ENCODE measurements at regions not wholly inside any gene's neighbourhood (a gene's known extent, or its start where the extent isn't known, plus 50 kb on each side); places are given as distances from the start of the nearest gene placed in this dataset.

DNA sequence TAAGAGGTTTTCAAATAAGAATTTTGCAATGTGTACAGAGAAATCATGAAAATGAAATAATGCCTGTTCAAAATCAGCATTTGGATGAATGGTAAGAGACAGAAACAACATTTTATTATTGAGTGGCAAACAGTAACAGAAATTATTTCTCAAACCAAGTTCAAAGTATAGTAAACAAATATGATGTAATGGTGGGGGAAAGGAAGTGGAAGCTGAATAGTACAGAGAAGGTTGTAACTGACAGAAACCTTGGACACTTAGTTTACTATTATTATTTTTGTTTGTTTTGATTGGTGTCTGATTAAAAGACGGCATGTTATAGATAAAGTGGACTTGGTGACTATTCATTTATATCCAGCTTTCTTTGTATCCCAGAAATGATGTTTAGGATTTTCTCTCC lies 1637.4 kb upstream of the ACVR2A start:
- DNase-seq (ENCODE audit: low read depth, low spot score), result no peak
- no TSS peak for BruUV-seq (replicated peaks)
- Histone ChIP-seq H3K9me2 (ENCODE audit: insufficient read depth) (no peaks in the 10 kb centered on the region), H3K4me2 (ENCODE audit: low read length) (no peak overlapping the region), H3K9ac (ENCODE audit: low read length) (no peak overlapping the region), H3K27me3 (ENCODE audit: insufficient read depth, low read length) (no peaks in the 10 kb centered on the region), H3K27ac (ENCODE audit: low read depth, low read length) (no peak overlapping the region), H2AFZ (ENCODE audit: low read depth, low read length, poor library complexity, severe bottlenecking) (no peak overlapping the region), H3K9me3 (ENCODE audit: control insufficient read depth in 1 of 2, insufficient read depth in 1 of 2, low read depth in 1 of 2, low read length in 2 of 2) (no peaks in the 10 kb centered on the region), H3K4me3 (replicated peaks in 1 of 2; ENCODE audit: low read depth in 1 of 2, low read length in 2 of 2) (no peak overlapping the region), H3K4me1 (ENCODE audit: control insufficient read depth in 1 of 2, insufficient read depth in 2 of 2, low read length in 2 of 2) (no peaks in the 10 kb centered on the region), H3K79me2 (ENCODE audit: insufficient read depth, low read length) (no peaks in the 10 kb centered on the region), H3K36me3 (ENCODE audit: control insufficient read depth in 1 of 2, insufficient read depth in 2 of 2, low read length in 2 of 2) (no peaks in the 10 kb centered on the region), H4K20me1 (ENCODE audit: insufficient read depth) (no peaks in the 10 kb centered on the region)
- ChIA-PET CTCF (no interaction called here), POLR2A (no interaction called here), RAD21 (ENCODE audit: low non-redundant PET in 1 of 2, low total read pairs in 2 of 2, uncharacterized antibody in 2 of 2, unreplicated experiment in 2 of 2) (no interaction called here)
- intact Hi-C loops (cut with micrococcal nuclease), result no loop called here
- ATAC-seq, result no peak
- TF ChIP-seq POLR2A (IDR thresholded peaks at IDR 0.05; ENCODE audit: borderline replicate concordance, extremely low read depth, insufficient read depth, insufficient read length), result no peak
- TF ChIP-seq YY1 (IDR thresholded peaks at IDR 0.05; ENCODE audit: extremely low read depth, insufficient replicate concordance, low read depth, low read length), result no peak
- TF ChIP-seq SRF (IDR thresholded peaks at IDR 0.05; ENCODE audit: low read depth), result no peak
- TF ChIP-seq ZNF274 (IDR thresholded peaks at IDR 0.05; ENCODE audit: low read depth, low read length), result no peak

DNA sequence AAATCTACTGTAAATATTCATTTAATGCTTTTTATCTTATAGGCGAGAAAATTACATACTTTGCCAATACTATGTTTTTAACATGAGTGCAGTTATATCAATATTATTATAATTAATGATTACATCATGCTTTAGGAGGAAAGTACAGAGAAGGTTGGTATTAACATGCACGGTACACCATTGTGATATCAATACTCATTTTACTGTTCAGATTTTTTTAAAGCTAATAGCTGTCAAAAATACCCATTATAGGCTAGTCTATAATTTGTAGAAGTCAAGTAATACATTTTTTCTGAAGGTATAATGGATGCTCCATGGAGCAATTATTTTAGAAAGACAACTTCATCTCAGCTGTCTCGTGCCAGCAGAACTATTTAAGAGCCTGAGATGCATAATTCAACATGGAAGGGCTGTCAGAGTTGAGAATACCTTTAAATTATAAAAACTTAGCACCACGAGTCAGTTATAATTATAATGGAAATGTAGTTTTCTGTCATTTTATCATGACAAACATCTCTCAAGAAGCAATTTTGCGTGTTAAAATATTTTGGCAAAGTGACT lies 1641.7 kb upstream of the ACVR2A start:
- POLR2A ChIA-PET, result no interaction called here
- no peaks in the 10 kb centered on the region for H3K36me3 ChIP-seq (ENCODE audit: control insufficient read depth in 1 of 2, insufficient read depth in 2 of 2, low read length in 2 of 2)
- no peaks in the 10 kb centered on the region for H3K79me2 ChIP-seq (ENCODE audit: insufficient read depth, low read length)
- no TSS peak for BruUV-seq (replicated peaks)
- no peaks in the 10 kb centered on the region for H3K27me3 ChIP-seq (ENCODE audit: insufficient read depth, low read length)
- RAD21 ChIA-PET (ENCODE audit: low non-redundant PET in 1 of 2, low total read pairs in 2 of 2, uncharacterized antibody in 2 of 2, unreplicated experiment in 2 of 2), result no interaction called here
- no peak for ATAC-seq
- H3K27ac ChIP-seq (ENCODE audit: low read depth, low read length), result no peak overlapping the region
- intact Hi-C loops (cut with micrococcal nuclease), result no loop called here
- H3K9me3 ChIP-seq (ENCODE audit: control insufficient read depth in 1 of 2, insufficient read depth in 1 of 2, low read depth in 1 of 2, low read length in 2 of 2), result no peaks in the 10 kb centered on the region
- H3K4me1 ChIP-seq (ENCODE audit: control insufficient read depth in 1 of 2, insufficient read depth in 2 of 2, low read length in 2 of 2), result no peaks in the 10 kb centered on the region
- no peak for TF ChIP-seq ZNF274 (IDR thresholded peaks at IDR 0.05; ENCODE audit: low read depth, low read length)
- no peak for TF ChIP-seq SP1 (IDR thresholded peaks at IDR 0.05; ENCODE audit: low read depth)
- no peak for TF ChIP-seq TCF7L2 (IDR thresholded peaks at IDR 0.05; ENCODE audit: borderline replicate concordance, extremely low read depth, insufficient read depth, insufficient read length)
- TF ChIP-seq, protein P1, sequence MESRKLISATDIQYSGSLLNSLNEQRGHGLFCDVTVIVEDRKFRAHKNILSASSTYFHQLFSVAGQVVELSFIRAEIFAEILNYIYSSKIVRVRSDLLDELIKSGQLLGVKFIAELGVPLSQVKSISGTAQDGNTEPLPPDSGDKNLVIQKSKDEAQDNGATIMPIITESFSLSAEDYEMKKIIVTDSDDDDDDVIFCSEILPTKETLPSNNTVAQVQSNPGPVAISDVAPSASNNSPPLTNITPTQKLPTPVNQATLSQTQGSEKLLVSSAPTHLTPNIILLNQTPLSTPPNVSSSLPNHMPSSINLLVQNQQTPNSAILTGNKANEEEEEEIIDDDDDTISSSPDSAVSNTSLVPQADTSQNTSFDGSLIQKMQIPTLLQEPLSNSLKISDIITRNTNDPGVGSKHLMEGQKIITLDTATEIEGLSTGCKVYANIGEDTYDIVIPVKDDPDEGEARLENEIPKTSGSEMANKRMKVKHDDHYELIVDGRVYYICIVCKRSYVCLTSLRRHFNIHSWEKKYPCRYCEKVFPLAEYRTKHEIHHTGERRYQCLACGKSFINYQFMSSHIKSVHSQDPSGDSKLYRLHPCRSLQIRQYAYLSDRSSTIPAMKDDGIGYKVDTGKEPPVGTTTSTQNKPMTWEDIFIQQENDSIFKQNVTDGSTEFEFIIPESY (IDR thresholded peaks at IDR 0.05; ENCODE audit: extremely low read depth, insufficient replicate concordance, low read length), result no peak
- no peak for TF ChIP-seq ZFX (IDR thresholded peaks at IDR 0.05)
- TF ChIP-seq, protein P2, sequence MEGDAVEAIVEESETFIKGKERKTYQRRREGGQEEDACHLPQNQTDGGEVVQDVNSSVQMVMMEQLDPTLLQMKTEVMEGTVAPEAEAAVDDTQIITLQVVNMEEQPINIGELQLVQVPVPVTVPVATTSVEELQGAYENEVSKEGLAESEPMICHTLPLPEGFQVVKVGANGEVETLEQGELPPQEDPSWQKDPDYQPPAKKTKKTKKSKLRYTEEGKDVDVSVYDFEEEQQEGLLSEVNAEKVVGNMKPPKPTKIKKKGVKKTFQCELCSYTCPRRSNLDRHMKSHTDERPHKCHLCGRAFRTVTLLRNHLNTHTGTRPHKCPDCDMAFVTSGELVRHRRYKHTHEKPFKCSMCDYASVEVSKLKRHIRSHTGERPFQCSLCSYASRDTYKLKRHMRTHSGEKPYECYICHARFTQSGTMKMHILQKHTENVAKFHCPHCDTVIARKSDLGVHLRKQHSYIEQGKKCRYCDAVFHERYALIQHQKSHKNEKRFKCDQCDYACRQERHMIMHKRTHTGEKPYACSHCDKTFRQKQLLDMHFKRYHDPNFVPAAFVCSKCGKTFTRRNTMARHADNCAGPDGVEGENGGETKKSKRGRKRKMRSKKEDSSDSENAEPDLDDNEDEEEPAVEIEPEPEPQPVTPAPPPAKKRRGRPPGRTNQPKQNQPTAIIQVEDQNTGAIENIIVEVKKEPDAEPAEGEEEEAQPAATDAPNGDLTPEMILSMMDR (IDR thresholded peaks at IDR 0.05 in 2 of 3, conservative IDR thresholded peaks at IDR 0.05 in 1 of 3; ENCODE audit: borderline replicate concordance in 1 of 3, insufficient read depth in 1 of 3, low read depth in 2 of 3, low read length in 2 of 3), result no peak
- no peak for TF ChIP-seq SIN3A (IDR thresholded peaks at IDR 0.05; ENCODE audit: low read depth)
- TF ChIP-seq CBX3 (IDR thresholded peaks at IDR 0.05; ENCODE audit: low read depth), result no peak
- no peak for TF ChIP-seq SRF (IDR thresholded peaks at IDR 0.05; ENCODE audit: low read depth)
- TF ChIP-seq RAD21 (IDR thresholded peaks at IDR 0.05; ENCODE audit: low read depth), result no peak
- no peak for TF ChIP-seq FOSL1 (IDR thresholded peaks at IDR 0.05; ENCODE audit: low read depth)
- no peak for TF ChIP-seq CEBPB (IDR thresholded peaks at IDR 0.05; ENCODE audit: low read depth)
- TF ChIP-seq POLR2A (IDR thresholded peaks at IDR 0.05; ENCODE audit: borderline replicate concordance, extremely low read depth, insufficient read depth, insufficient read length), result no peak
- no peak for TF ChIP-seq EZH2phosphoT487 (IDR thresholded peaks at IDR 0.05; ENCODE audit: borderline replicate concordance)
- H3K4me3 ChIP-seq (replicated peaks in 1 of 2; ENCODE audit: low read depth in 1 of 2, low read length in 2 of 2), result no peak overlapping the region
- H2AFZ ChIP-seq (ENCODE audit: low read depth, low read length, poor library complexity, severe bottlenecking), result no peak overlapping the region
- no peak for DNase-seq (ENCODE audit: low read depth, low spot score)
- no peaks in the 10 kb centered on the region for H3K9me2 ChIP-seq (ENCODE audit: insufficient read depth)
- no peaks in the 10 kb centered on the region for H4K20me1 ChIP-seq (ENCODE audit: insufficient read depth)
- no peak overlapping the region for H3K4me2 ChIP-seq (ENCODE audit: low read length)
- no peak overlapping the region for H3K9ac ChIP-seq (ENCODE audit: low read length)
- CTCF ChIA-PET, result no interaction called here
